A204.1 (cell line): ENCODE measurements at regions not wholly inside any gene's neighbourhood (a gene's known extent, or its start where the extent isn't known, plus 50 kb on each side); places are given as distances from the start of the nearest gene placed in this dataset.

Source experiments
- FAIRE-seq: peaks from 2 replicates; lab custom pipeline; 2012; peaks lifted over from hg19 to GRCh38; lab: Jason Lieb, UNC

DNA sequence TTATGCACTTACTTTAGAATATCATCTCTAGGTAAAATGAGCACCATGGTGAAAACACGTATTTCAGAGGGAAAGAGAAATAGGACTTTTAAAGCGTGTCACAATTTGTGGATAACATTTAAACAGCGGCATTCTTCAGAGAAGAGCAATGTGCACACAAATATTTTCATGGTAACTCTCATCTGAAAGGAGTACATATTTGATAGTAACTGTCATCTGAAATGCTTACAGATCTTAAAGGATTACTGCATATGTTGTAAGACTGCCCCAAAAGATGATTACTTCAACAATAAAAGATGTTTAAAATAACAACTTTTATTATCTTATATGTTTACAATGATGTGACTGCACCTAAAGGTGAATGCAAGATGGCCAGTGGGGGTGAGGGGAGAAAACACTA is 408.8 kb downstream of the PLA2G4A start:
- no peak for FAIRE-seq

DNA sequence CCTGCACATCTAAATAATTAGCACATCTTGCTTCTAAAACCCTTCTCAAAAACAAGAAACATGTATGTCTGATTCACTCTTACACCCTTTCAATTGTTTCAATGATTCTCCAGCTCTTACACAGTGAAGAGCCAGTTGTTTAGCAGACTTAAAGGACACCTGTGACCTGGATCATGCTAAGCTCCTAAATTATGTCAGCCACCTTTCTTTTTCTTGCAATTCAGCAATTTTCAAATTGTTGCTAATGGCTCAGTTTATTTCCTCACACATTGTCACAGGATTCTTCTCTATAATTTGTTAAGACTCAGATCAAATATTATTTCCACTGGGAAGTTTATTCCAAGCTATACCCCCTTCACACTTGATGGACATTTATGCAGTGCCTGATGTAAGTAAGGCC is 413.2 kb downstream of the PLA2G4A start:
- no peak for FAIRE-seq

GRCh38 chr1:187244623-187245022 is 415.9 kb downstream of the PLA2G4A start:
- no peak for FAIRE-seq

DNA sequence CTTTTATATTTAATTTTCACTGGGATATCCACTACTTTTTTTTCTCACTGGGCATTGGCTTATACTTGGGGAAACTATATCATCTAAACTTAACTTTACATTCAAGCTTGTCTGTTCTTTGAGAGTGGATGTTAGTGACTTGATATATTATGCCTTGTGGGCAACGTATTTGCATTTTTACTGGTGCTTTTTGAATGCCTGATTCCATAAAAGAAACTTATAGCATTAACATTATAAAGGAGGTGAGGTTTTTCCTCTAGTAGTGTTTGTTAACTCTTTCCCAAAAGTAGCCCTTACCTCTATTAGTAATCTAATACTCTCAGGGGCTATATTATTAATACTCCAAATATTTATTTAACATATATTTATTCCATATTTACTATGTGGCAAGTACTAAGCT is 416.5 kb downstream of the PLA2G4A start:
- FAIRE-seq, result no peak

GRCh38 chr1:187249196-187249595 is 420.4 kb downstream of the PLA2G4A start:
- no peak for FAIRE-seq

GRCh38 chr1:187252923-187253322 is 424.2 kb downstream of the PLA2G4A start:
- FAIRE-seq, result no peak

- FAIRE-seq, result no peak
Observed at GRCh38 chr1:187257476-187257875, 428.7 kb downstream of the PLA2G4A start.

- FAIRE-seq, result no peak
Observed at GRCh38 chr1:187261637-187262036, 432.9 kb downstream of the PLA2G4A start.

- FAIRE-seq, result no peak
Observed at GRCh38 chr1:187262731-187263130, 434.0 kb downstream of the PLA2G4A start.

- peak; percentile 9 for FAIRE-seq
Observed at GRCh38 chr1:187264995-187265602, 436.4 kb downstream of the PLA2G4A start.

- FAIRE-seq, result no peak
Observed at GRCh38 chr1:187266051-187266450, 437.3 kb downstream of the PLA2G4A start.

DNA sequence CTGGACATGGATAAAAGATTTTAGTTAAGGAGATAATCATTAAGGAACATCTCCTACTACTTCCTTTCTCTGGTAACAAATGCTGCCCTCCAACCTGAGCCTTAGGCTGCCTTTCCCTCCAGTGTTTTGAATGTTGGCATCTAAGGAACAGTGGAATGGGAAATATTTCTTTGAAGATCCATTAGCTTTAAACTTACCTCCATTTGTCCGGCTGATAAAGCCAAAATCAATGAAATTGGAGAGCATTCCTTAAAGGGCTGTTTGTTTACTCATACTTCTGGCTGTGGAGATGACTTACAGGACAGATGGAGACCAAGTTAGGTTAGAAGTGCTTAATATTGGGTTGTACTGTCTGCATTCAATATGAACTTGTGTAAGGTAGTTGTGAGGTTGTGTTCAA is 439.1 kb downstream of the PLA2G4A start:
- no peak for FAIRE-seq

- FAIRE-seq, result no peak
Observed at GRCh38 chr1:187270256-187270655, 441.5 kb downstream of the PLA2G4A start.

- FAIRE-seq, result no peak
Observed at GRCh38 chr1:187275346-187275745, 446.6 kb downstream of the PLA2G4A start.

GRCh38 chr1:187275985-187276575 is 447.3 kb downstream of the PLA2G4A start:
- FAIRE-seq, result no peak

DNA sequence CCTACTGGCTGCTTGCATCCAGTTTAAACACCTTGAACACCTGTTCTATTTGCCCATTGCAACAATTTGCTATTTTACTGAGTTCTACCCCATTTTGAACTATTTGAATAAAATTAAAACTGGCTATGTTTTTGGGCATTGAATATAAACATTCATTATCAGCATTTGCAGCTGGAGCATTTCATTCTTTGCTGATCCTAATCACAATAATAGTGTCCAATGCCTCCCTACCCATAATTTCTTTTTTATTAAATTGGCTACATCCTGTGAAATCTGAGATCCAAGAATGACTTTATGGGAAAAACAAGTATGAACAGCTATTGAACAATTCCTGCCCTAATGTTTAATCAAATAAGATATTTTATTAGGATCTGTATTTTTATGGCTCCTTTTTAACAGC is 447.9 kb downstream of the PLA2G4A start:
- FAIRE-seq, result no peak

- FAIRE-seq, result no peak
Observed at GRCh38 chr1:187280031-187280430, 451.3 kb downstream of the PLA2G4A start.

DNA sequence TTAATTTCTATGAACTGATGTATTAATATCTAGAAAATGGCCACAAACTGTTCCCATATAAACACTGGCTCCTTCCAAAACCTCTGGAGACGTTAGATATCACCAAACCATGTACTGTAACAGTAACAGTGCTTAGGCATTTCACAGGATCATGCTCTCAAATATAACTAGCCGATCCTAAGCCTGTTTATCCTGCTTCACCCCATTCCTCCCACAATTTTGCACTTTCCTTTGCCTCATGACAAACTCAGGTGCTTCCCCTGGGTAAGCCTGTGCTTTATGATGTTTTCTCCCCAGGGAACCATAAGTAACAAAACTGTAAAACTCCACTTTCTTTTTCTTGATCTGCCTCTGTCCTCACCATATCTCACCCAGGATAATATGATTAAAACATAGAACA is 452.3 kb downstream of the PLA2G4A start:
- no peak for FAIRE-seq

- no peak for FAIRE-seq
Observed at GRCh38 chr1:187283984-187284383, 455.2 kb downstream of the PLA2G4A start.

DNA sequence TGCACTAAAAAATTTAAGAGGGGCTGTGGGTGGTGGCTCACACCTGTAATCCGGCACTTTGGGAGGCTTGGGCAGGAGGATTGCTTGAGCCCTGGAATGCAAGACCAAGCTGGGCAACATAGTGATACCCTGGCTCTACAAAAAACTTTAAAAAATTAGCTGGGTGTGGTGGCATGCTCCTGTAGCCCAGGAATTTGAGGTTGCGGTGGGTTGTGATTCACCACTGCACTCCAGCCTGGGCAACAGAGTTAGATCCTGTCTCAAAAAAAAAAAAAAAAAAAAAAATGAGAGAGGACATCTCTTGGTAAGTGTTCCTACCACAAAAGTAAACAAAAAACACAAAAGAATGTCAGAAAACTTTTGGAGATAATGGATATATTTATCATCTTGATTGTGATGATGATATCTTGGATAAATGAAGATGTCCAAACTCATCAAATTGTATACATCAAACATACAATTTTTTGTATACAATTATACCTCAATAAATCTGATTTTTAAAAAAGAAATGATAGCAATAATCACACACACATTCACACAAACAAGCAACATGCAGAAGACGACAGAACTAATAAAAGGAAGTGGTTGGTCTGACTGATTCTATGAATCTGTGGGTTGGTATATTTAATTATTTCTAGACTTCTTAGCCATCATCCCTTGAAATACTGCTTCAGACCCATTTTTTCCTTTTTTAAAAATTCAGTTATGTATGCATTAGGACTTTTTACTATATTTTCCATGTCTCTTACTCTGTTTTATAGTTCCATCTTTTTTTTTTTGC is 465.9 kb downstream of the PLA2G4A start:
- no peak for FAIRE-seq

DNA sequence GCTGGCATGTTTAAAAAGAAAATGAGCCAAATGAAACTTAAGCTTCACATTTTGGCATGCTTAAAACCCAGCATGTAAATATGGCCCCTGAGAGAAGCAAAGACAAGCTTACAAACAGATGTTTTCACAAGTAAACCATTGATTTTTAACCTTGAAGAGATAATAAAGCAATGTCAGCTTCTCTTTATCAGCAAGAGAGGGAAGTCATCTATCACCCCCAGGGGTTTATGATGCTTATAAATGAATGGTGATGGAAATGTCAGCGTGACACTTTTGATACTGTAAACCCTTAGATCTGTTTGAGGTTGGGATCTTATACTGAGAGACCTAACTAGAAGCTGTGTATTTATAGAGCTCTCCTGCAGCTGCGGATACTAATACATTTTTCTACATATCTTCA is 471.3 kb downstream of the PLA2G4A start:
- no peak for FAIRE-seq

- FAIRE-seq, result no peak
Observed at GRCh38 chr1:187306710-187307415, 478.1 kb downstream of the PLA2G4A start.

DNA sequence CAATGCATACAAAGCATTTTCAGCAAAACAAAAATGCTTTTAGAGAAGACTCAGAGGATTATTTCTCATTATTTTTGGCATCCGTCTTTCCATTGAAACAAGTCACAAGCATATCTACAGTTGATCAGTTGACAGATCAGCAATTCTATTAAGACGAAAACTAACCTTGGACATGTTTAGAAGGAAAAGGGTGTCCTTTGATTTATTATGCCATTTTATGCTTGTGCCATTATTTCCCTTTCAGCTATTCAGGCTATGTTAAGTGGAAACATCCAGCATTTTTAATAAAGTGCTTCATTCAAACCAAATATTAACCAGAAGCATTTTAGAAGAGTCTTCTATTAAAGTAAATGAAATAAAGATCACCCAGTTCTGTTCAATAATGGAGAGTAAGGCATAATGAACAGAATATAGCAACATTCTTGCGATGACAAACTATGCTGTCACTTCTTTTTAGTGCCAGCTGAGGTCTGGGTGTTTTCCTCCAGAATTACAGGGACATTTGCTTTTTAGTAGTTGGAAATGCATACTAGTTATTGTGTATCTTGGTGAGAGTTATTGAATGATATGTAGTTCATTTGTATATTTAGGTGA is 481.4 kb downstream of the PLA2G4A start:
- no peak for FAIRE-seq
